PC-9 (cell line): ENCODE measurements at regions not wholly inside any gene's neighbourhood (a gene's known extent, or its start where the extent isn't known, plus 50 kb on each side); places are given as distances from the start of the nearest gene placed in this dataset.

Experiments
- BruUV-seq: library from RNA; stranded (reverse); fragments of 400-500 nt; replicated peaks from 2 replicates; lab custom pipeline; 2021; lab: Mats Ljungman, UMichigan
- CTCF ChIA-PET: fragments of 300-600 bp; sonication (Branson Sonifier 250); formaldehyde crosslinking; loops from one replicate; lab custom pipeline; 2022; ENCODE audit warnings: antibody characterized with exemption; lab: Charles Lee
- POLR2A ChIA-PET: fragments of 300-600 bp; sonication (Branson Sonifier 250); formaldehyde crosslinking; loops from one replicate; lab custom pipeline; 2022; ENCODE audit warnings: antibody characterized with exemption; ENCODE audit not compliant: unreplicated experiment; lab: Charles Lee
- DNase-seq, 2 experiments: peaks; one replicate each; pipeline versions ENCODE4 v3.0.0 to v3.0.0-alpha.2; 2015 to 2022; ENCODE audit warnings: mixed read lengths in 1 of 2
- H2AFZ ChIP-seq: fragments of 200-600 bp; sonication (generic); 2 replicates; pipeline ENCODE4 v1.8.1; 2017; ENCODE audit warnings: antibody characterized with exemption
- H3F3A ChIP-seq: fragments of 200-600 bp; sonication (generic); 2 replicates; pipeline ENCODE4 v1.8.1; 2017; ENCODE audit warnings: antibody characterized with exemption, mild to moderate bottlenecking, low read depth; ENCODE audit not compliant: insufficient read depth
- H3K27ac ChIP-seq: fragments of 200-600 bp; sonication (generic); 2 replicates; pipeline ENCODE4 v1.6.1; 2016; ENCODE audit warnings: mixed run types
- H3K27me3 ChIP-seq: fragments of 200-600 bp; sonication (generic); 2 replicates; pipeline ENCODE4 v1.6.1; 2016; ENCODE audit warnings: low read depth, mixed run types; ENCODE audit not compliant: insufficient read depth
- H3K36me3 ChIP-seq: fragments of 200-600 bp; sonication (generic); 2 replicates; pipeline ENCODE4 v1.6.1; 2016; ENCODE audit warnings: low read depth, mixed run types
- H3K4me1 ChIP-seq: fragments of 200-600 bp; sonication (generic); replicated peaks from 2 replicates; pipeline ENCODE4 v1.6.1; 2016; ENCODE audit warnings: mixed run types; ENCODE audit not compliant: insufficient read depth
- H3K4me2 ChIP-seq: fragments of 200-600 bp; sonication (generic); 2 replicates; pipeline ENCODE4 v1.6.1; 2017; ENCODE audit warnings: mixed run types
- H3K4me3 ChIP-seq: fragments of 200-600 bp; sonication (generic); 2 replicates; pipeline ENCODE4 v1.6.1; 2016; ENCODE audit warnings: mixed run types
- H3K79me2 ChIP-seq: fragments of 200-600 bp; sonication (generic); 2 replicates; pipeline ENCODE4 v1.6.1; 2017; ENCODE audit warnings: low read depth, mixed run types
- H3K9me2 ChIP-seq: fragments of 200-600 bp; sonication (generic); 2 replicates; pipeline ENCODE4 v1.8.1; 2017; ENCODE audit warnings: mild to moderate bottlenecking; ENCODE audit not compliant: insufficient read depth
- H3K9me3 ChIP-seq: fragments of 200-600 bp; sonication (generic); 2 replicates; pipeline ENCODE4 v1.8.1; 2016; ENCODE audit warnings: low read depth; ENCODE audit not compliant: insufficient read depth
- H4K20me1 ChIP-seq: fragments of 200-600 bp; sonication (generic); 2 replicates; pipeline ENCODE4 v1.8.1; 2017; ENCODE audit not compliant: insufficient read depth
- EZH2 ChIP-seq: fragments of 200-600 bp; sonication (generic); IDR thresholded peaks from 2 replicates; pipeline ENCODE4 v1.8.0; 2017; ENCODE audit warnings: antibody characterized with exemption, low read depth
- intact Hi-C: fragments of 100-400 bp; cut with micrococcal nuclease; formaldehyde crosslinking; loops from one replicate; pipeline ENCODE4 v1.10.0; 2022; ENCODE audit not compliant: unreplicated experiment
- TF ChIP-seq, protein P1 (sequence below): fragments of 200-600 bp; sonication (generic); conservative IDR thresholded peaks from 2 replicates; pipeline ENCODE4 v1.6.1; 2017; ENCODE audit warnings: mixed run types, antibody characterized with exemption, mild to moderate bottlenecking, moderate library complexity

DNA sequence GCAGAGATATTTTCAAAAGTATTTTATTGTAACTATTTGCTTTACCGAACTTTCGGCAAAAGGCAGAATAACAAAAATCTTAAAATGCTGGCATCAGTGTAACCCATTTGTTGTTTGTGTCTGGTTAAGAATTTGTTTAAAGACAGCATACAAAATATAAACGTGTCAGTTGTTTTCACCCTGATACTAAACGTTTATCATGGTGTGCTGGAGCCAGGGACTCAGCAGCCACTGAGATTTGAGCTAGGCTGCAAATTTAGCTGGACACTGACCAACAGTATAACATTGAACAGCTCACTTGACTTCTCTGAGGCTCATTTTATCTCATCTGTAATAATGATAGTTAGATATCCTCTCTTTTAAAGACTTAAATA, 183.7 kb downstream of the TMTC3 start:
- DNase-seq = no peak
- Histone ChIP-seq H3K27ac (peak overlapping the region; percentile 48; the same call in 1 of the 2 replicates), H3K4me3 (no peak overlapping the region), H3K9me3 (no peaks in the 10 kb centered on the region), H3K79me2 (no peaks in the 10 kb centered on the region), H3K27me3 (no peaks in the 10 kb centered on the region), H3K9me2 (no peaks in the 10 kb centered on the region), H3K4me1 (peaks cover 18% of the 10 kb centered on the region), H3F3A (no peaks in the 10 kb centered on the region), H3K4me2 (no peak overlapping the region), H2AFZ (no peak overlapping the region), H4K20me1 (no peaks in the 10 kb centered on the region), H3K36me3 (no peaks in the 10 kb centered on the region)
- POLR2A ChIA-PET = interaction anchor here (0.6 to 0.8 kb wide), 3 partner anchors 26 to 333 kb away, joined by 6 to 10 read pairs (median 6); no protein-coding TSS in a partner anchor
- CTCF ChIA-PET = interaction anchor here (1.1 kb wide), 1 partner anchor 26 kb away, joined by 3 read pairs; no protein-coding TSS in a partner anchor
- intact Hi-C loops = no loop called here
- TF ChIP-seq, protein P1, sequence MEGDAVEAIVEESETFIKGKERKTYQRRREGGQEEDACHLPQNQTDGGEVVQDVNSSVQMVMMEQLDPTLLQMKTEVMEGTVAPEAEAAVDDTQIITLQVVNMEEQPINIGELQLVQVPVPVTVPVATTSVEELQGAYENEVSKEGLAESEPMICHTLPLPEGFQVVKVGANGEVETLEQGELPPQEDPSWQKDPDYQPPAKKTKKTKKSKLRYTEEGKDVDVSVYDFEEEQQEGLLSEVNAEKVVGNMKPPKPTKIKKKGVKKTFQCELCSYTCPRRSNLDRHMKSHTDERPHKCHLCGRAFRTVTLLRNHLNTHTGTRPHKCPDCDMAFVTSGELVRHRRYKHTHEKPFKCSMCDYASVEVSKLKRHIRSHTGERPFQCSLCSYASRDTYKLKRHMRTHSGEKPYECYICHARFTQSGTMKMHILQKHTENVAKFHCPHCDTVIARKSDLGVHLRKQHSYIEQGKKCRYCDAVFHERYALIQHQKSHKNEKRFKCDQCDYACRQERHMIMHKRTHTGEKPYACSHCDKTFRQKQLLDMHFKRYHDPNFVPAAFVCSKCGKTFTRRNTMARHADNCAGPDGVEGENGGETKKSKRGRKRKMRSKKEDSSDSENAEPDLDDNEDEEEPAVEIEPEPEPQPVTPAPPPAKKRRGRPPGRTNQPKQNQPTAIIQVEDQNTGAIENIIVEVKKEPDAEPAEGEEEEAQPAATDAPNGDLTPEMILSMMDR = no peak
- no peak for TF ChIP-seq EZH2
- BruUV-seq = no TSS peak

DNA sequence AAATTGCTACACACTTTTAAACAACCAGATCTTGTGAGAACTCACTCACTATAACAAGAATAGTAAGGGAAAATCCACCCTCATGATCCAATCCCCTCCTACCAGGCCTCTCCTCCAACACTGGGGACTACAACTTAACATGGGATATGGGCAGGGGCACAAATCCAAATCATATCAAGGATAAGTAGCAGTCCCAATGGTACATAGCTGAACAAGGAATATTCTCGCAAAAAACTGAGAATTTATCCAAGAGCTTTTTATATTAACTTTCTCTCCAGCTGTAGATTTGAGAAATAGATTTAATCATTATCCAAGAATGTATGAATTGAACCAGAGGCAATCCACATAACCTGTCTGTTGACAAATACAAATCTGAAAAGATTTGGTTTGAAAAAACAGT, 185.2 kb downstream of the TMTC3 start:
- CTCF ChIA-PET = no interaction called here
- H3K27me3 ChIP-seq = no peaks in the 10 kb centered on the region
- no peaks in the 10 kb centered on the region for H3F3A ChIP-seq
- no peak for DNase-seq
- H3K4me1 ChIP-seq = peaks cover 18% of the 10 kb centered on the region
- no peaks in the 10 kb centered on the region for H4K20me1 ChIP-seq
- TF ChIP-seq EZH2 = no peak
- TF ChIP-seq, protein P1 = no peak
- no peak overlapping the region for H3K4me2 ChIP-seq
- H3K9me2 ChIP-seq = no peaks in the 10 kb centered on the region
- no peak overlapping the region for H3K4me3 ChIP-seq
- POLR2A ChIA-PET = no interaction called here
- H3K79me2 ChIP-seq = no peaks in the 10 kb centered on the region
- H3K9me3 ChIP-seq = no peaks in the 10 kb centered on the region
- no peaks in the 10 kb centered on the region for H3K36me3 ChIP-seq
- intact Hi-C loops = no loop called here
- BruUV-seq = no TSS peak
- H3K27ac ChIP-seq = no peak overlapping the region
- H2AFZ ChIP-seq = no peak overlapping the region

DNA sequence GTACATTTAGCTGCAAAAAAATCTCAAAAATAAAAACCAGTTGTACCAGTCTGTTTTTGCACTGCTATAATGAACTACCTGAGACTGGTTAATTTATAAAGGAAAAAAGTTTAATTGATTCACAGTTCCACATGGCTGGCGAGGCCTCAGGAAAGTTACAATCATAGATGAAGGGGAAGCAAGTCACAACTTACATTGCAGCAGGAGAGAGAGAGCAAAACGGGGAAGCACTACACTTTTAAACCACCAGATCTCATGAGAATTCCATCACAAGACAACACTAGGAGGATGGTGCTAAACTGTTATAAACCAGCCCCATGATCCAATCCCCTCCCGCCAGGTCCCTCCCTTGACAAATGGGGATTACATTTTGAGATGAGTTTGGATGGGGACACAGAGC, 186.0 kb downstream of the TMTC3 start:
- no peak overlapping the region for H3K4me2 ChIP-seq
- H3K4me1 ChIP-seq = peaks cover 18% of the 10 kb centered on the region
- no peak overlapping the region for H2AFZ ChIP-seq
- no peak overlapping the region for H3K4me3 ChIP-seq
- no peak for DNase-seq
- ChIA-PET POLR2A (no interaction called here), CTCF (no interaction called here)
- H3K27me3 ChIP-seq = no peaks in the 10 kb centered on the region
- H3K9me2 ChIP-seq = no peaks in the 10 kb centered on the region
- H3K9me3 ChIP-seq = no peaks in the 10 kb centered on the region
- no peaks in the 10 kb centered on the region for H4K20me1 ChIP-seq
- TF ChIP-seq, protein P1 = no peak
- TF ChIP-seq EZH2 = no peak
- H3K27ac ChIP-seq = no peak overlapping the region
- no peaks in the 10 kb centered on the region for H3F3A ChIP-seq
- intact Hi-C loops = no loop called here
- H3K79me2 ChIP-seq = no peaks in the 10 kb centered on the region
- no peaks in the 10 kb centered on the region for H3K36me3 ChIP-seq
- no TSS peak for BruUV-seq
